Common myeloid progenitor, CD34-positive (primary cell): ENCODE measurements at regions not wholly inside any gene's neighbourhood (a gene's known extent, or its start where the extent isn't known, plus 50 kb on each side); places are given as distances from the start of the nearest gene placed in this dataset.

Source experiments
- CTCF ChIA-PET: fragments of 350-600 bp; sonication (Branson Sonifier 250); formaldehyde crosslinking; loops from one replicate; lab custom pipeline; 2021; ENCODE audit warnings: antibody characterized with exemption; lab: Charles Lee
- POLR2A ChIA-PET: fragments of 350-600 bp; sonication (Branson Sonifier 250); formaldehyde crosslinking; loops from one replicate; lab custom pipeline; 2021; ENCODE audit warnings: antibody characterized with exemption; lab: Charles Lee
- DNase-seq, 3 donors: peaks; one replicate each; pipeline versions ENCODE4 v3.0.0 to v3.0.0-alpha.2; 2013
- H3K27ac ChIP-seq, 2 experiments: 1 replicate in 1 of 2; 2 replicates in 1 of 2; pipeline ENCODE4 v1.7.0; 2013; ENCODE audit warnings: inconsistent platforms in 2 of 2, low read length in 2 of 2, mild to moderate bottlenecking in 2 of 2, low read depth in 1 of 2, moderate library complexity in 1 of 2; ENCODE audit not compliant: severe bottlenecking in 2 of 2, insufficient read depth in 1 of 2, poor library complexity in 1 of 2
- H3K27me3 ChIP-seq, 5 experiments: replicated peaks in 2 of 5; 1 replicate in 3 of 5; 2 replicates in 2 of 5; pipeline versions ENCODE4 v1.6.1 to v1.7.0; 2013; ENCODE audit warnings: low read length in 4 of 5, mild to moderate bottlenecking in 2 of 5, moderate library complexity in 2 of 5, inconsistent platforms in 1 of 5; ENCODE audit not compliant: insufficient read depth in 5 of 5, control insufficient read depth in 4 of 5
- H3K36me3 ChIP-seq, 4 experiments: 1 replicate in 2 of 4; 2 replicates in 2 of 4; pipeline versions ENCODE4 v1.6.1 to v1.7.0; 2013; ENCODE audit warnings: low read length in 3 of 4, control low read depth in 1 of 4, mild to moderate bottlenecking in 1 of 4; ENCODE audit not compliant: control insufficient read depth in 4 of 4, insufficient read depth in 4 of 4
- H3K4me1 ChIP-seq, 4 experiments: 1 replicate in 3 of 4; 2 replicates in 1 of 4; pipeline versions ENCODE4 v1.6.1 to v1.7.1; 2013; ENCODE audit warnings: low read length in 3 of 4, mild to moderate bottlenecking in 3 of 4, control low read depth in 1 of 4, inconsistent platforms in 1 of 4, moderate library complexity in 1 of 4; ENCODE audit not compliant: control insufficient read depth in 4 of 4, insufficient read depth in 4 of 4; ENCODE audit errors: control extremely low read depth in 1 of 4
- H3K4me3 ChIP-seq, 7 experiments: 1 replicate in 4 of 7; 2 replicates in 3 of 7; pipeline versions ENCODE4 v1.5.1 to v1.7.0; 2013; ENCODE audit warnings: mild to moderate bottlenecking in 7 of 7, low read length in 6 of 7, moderate library complexity in 6 of 7, inconsistent platforms in 2 of 7, low read depth in 2 of 7, control low read depth in 1 of 7; ENCODE audit not compliant: insufficient read depth in 4 of 7, control insufficient read depth in 1 of 7; ENCODE audit errors: extremely low read depth in 1 of 7
- H3K9me3 ChIP-seq, 5 experiments: 1 replicate in 4 of 5; 2 replicates in 1 of 5; pipeline versions ENCODE4 v1.6.1 to v1.7.1; 2013; ENCODE audit warnings: low read length in 4 of 5, mild to moderate bottlenecking in 2 of 5, inconsistent platforms in 1 of 5, low read depth in 1 of 5, moderate library complexity in 1 of 5; ENCODE audit not compliant: control insufficient read depth in 4 of 5, insufficient read depth in 2 of 5; ENCODE audit errors: control extremely low read depth in 1 of 5
- WGBS: methylation state at CpG from one replicate; pipeline ENCODE4 v1.1.5; 2013; ENCODE audit not compliant: insufficient coverage; 5-methylcytosine and 5-hydroxymethylcytosine counted together

- Histone ChIP-seq H3K27ac (no peak overlapping the region), H3K36me3 (no peaks in the 10 kb centered on the region), H3K4me3 (no peak overlapping the region), H3K27me3 (peaks cover 0 to 4% (median 0%) of the 10 kb centered on the region in 5 experiments), H3K9me3 (peaks cover 0 to 3% (median 0%) of the 10 kb centered on the region in 5 experiments), H3K4me1 (no peaks in the 10 kb centered on the region)
- POLR2A ChIA-PET = no interaction called here
- WGBS = 100% methylated on average over 1 of the region's 2 CpGs
- DNase-seq = no peak
- CTCF ChIA-PET = no interaction called here
These were observed 384.1 kb downstream of the TNS1 start for GRCh38 chr2:217618744-217619143.

DNA sequence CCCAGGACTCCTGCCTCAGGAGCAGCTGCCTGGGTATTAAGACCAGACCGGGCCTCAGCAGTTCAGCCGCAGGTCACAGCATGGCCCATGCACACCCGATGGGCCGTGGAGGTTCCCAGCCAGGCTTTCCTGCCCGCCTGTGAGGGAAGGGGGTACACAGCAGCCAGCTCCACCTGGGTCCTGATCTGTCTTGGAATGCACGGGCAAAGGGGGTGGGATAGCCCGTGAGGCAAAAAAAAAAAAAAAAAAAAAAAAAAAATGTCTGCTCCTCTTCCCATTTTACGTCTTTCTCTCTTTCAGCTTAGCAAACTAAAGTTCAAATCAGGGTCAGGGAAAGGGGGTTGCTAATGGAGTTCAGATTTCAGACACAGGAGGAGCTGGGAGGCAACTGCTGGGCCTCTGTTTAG, 385.2 kb downstream of the TNS1 start:
- Histone ChIP-seq H3K36me3 (no peaks in the 10 kb centered on the region), H3K27me3 (peaks cover 0 to 4% (median 0%) of the 10 kb centered on the region in 5 experiments), H3K4me3 (no peak overlapping the region), H3K9me3 (peaks cover 0 to 3% (median 0%) of the 10 kb centered on the region in 5 experiments), H3K27ac (no peak overlapping the region), H3K4me1 (no peaks in the 10 kb centered on the region)
- CTCF ChIA-PET = no interaction called here
- no peak for DNase-seq
- POLR2A ChIA-PET = no interaction called here
- WGBS = 92% methylated on average over 3 of the region's 8 CpGs

DNA sequence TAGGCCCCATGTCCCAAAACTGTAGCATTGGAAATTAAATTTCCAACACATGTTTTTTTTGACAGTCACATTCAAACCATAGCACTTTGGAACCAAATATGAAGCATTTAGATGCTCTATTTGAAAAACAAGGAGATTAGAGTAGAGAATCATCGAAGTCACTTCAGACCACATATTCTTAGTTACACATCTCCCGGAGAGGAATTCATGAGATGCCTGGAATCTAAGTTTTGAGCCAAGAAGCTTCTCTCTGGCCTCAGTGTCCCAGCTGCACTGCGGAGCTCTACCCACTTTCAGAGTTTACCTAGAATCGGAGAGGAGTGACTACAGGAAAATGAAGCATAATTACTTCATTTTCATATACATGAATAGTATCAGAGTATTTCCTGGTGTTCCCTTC, 385.9 kb downstream of the TNS1 start:
- Histone ChIP-seq H3K4me3 (no peak overlapping the region), H3K27ac (no peak overlapping the region), H3K9me3 (peaks cover 0 to 3% (median 0%) of the 10 kb centered on the region in 5 experiments), H3K27me3 (peaks cover 0 to 4% (median 0%) of the 10 kb centered on the region in 5 experiments), H3K36me3 (no peaks in the 10 kb centered on the region), H3K4me1 (no peaks in the 10 kb centered on the region)
- no peak for DNase-seq
- WGBS = 100% methylated on average over 1 of the region's 4 CpGs
- ChIA-PET POLR2A (no interaction called here), CTCF (no interaction called here)

GRCh38 chr2:217615171-217615570, 387.6 kb downstream of the TNS1 start:
- no peak overlapping the region for H3K27ac ChIP-seq
- H3K27me3 ChIP-seq = no peaks in the 10 kb centered on the region
- H3K4me1 ChIP-seq = peaks cover 0 to 7% (median 0%) of the 10 kb centered on the region in 4 experiments
- H3K9me3 ChIP-seq = no peaks in the 10 kb centered on the region
- no peak overlapping the region for H3K4me3 ChIP-seq
- no CpG with 5 or more reads among the region's 1 CpG for WGBS
- DNase-seq = no peak
- H3K36me3 ChIP-seq = no peaks in the 10 kb centered on the region
- CTCF ChIA-PET = no interaction called here
- POLR2A ChIA-PET = no interaction called here

DNA sequence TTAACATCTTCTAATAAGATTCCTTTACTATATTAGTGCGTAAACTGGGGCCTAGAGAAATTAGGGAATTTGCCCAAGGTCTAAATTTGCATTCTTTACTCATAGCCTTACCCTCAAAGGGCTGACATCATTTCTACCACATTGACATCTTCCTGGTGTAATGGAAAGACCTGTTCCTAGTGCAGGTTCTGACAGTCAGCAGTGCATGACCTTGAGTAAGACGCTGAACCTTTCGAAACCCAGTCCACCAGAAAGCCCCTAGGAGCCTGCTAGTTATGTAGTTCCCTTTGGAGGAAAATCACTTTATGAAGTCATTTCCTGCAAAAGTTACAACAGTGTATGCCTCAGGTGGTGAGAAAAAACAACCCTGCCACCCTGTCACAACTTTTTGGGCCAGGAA, 388.3 kb downstream of the TNS1 start:
- Histone ChIP-seq H3K27me3 (no peaks in the 10 kb centered on the region), H3K4me3 (no peak overlapping the region), H3K36me3 (no peaks in the 10 kb centered on the region), H3K4me1 (peaks cover 0 to 10% (median 0%) of the 10 kb centered on the region in 4 experiments), H3K27ac (no peak overlapping the region), H3K9me3 (no peaks in the 10 kb centered on the region)
- POLR2A ChIA-PET = no interaction called here
- no peak for DNase-seq
- no CpG with 5 or more reads among the region's 3 CpGs for WGBS
- CTCF ChIA-PET = no interaction called here

DNA sequence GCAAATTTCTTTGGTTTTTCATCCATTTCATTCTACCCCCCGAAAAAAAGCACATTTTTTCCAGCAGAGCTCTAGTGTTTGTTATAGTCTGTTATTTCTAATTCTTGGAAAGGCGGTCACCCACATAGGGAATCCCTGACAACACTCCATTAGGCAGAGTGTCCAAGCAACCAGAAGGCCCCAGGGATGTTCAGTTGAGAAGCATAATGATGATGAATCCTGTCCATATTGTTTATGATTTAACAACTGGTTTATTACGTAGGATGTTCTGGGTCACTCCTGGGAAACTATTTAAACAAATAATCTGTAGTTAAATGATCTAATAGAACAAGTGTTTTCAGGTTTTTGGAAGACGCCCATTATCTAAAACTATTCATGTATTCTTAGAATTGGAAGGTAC, 388.7 kb downstream of the TNS1 start:
- Histone ChIP-seq H3K36me3 (no peaks in the 10 kb centered on the region), H3K4me1 (peaks cover 0 to 10% (median 0%) of the 10 kb centered on the region in 4 experiments), H3K27ac (no peak overlapping the region), H3K9me3 (no peaks in the 10 kb centered on the region), H3K27me3 (no peaks in the 10 kb centered on the region), H3K4me3 (no peak overlapping the region)
- DNase-seq = no peak
- ChIA-PET CTCF (no interaction called here), POLR2A (no interaction called here)
- WGBS = no CpG with 5 or more reads among the region's 4 CpGs

GRCh38 chr2:217612920-217613319, 389.9 kb downstream of the TNS1 start:
- Histone ChIP-seq H3K9me3 (no peaks in the 10 kb centered on the region), H3K4me1 (peaks cover 0 to 10% (median 0%) of the 10 kb centered on the region in 4 experiments), H3K27ac (no peak overlapping the region), H3K4me3 (no peak overlapping the region), H3K36me3 (no peaks in the 10 kb centered on the region), H3K27me3 (no peaks in the 10 kb centered on the region)
- POLR2A ChIA-PET = no interaction called here
- CTCF ChIA-PET = no interaction called here
- WGBS = 94% methylated on average over 7 of the region's 9 CpGs
- no peak for DNase-seq
